ENCODE measurements at regions not wholly inside any gene's neighbourhood (a gene's known extent, or its start where the extent isn't known, plus 50 kb on each side); places are given as distances from the start of the nearest gene placed in this dataset.

- Histone ChIP-seq H3K36me3 (ENCODE audit: insufficient read depth, low read length) (no peaks in the 10 kb centered on the region), H3K4me3 (ENCODE audit: low read length in 2 of 2) (no peak overlapping the region), H3K4me1 (ENCODE audit: insufficient read depth, low read length) (no peaks in the 10 kb centered on the region), H3K27ac (ENCODE audit: low read depth, low read length) (no peak overlapping the region), H3K9me3 (ENCODE audit: control insufficient read depth in 1 of 2, low read length in 2 of 2) (no peaks in the 10 kb centered on the region), H3K27me3 (ENCODE audit: insufficient read depth, low read length) (no peaks in the 10 kb centered on the region)
- Mint-ChIP-seq H3K4me1 (no peaks in the 10 kb centered on the region), H3K27ac (no peak overlapping the region), H3K27me3 (no peaks in the 10 kb centered on the region), H3K9me3 (no peaks in the 10 kb centered on the region), H3K4me3 (no peak overlapping the region), H3K36me3 (no peaks in the 10 kb centered on the region)
- ChIA-PET POLR2A (ENCODE audit: partially characterized antibody) (no interaction called here), CTCF (ENCODE audit: partially characterized antibody) (interaction anchor here (0.7 to 1.8 kb wide), 5 partner anchors 9 to 481 kb away, joined by 3 to 6 read pairs (median 3); no protein-coding TSS in a partner anchor)
- DNase-seq: no peak
- intact Hi-C loops (cut with micrococcal nuclease): no loop called here
Measured at GRCh38 chrX:39150621-39151020, 349.4 kb downstream of the MID1IP1 start.

GRCh38 chrX:39152106-39152649 lies 350.9 kb downstream of the MID1IP1 start:
- CTCF ChIA-PET (ENCODE audit: partially characterized antibody): interaction anchor here (0.8 to 1.6 kb wide), 8 partner anchors 14 to 483 kb away, joined by 3 to 6 read pairs (median 3); no protein-coding TSS in a partner anchor
- Mint-ChIP-seq H3K36me3 (no peaks in the 10 kb centered on the region), H3K27me3 (no peaks in the 10 kb centered on the region), H3K27ac (no peak overlapping the region), H3K4me1 (no peaks in the 10 kb centered on the region), H3K9me3 (no peaks in the 10 kb centered on the region), H3K4me3 (no peak overlapping the region)
- peak in 1 of 5 donors; percentile 18 for DNase-seq
- Histone ChIP-seq H3K27ac (ENCODE audit: low read depth, low read length) (no peak overlapping the region), H3K9me3 (ENCODE audit: control insufficient read depth in 1 of 2, low read length in 2 of 2) (no peaks in the 10 kb centered on the region), H3K27me3 (ENCODE audit: insufficient read depth, low read length) (no peaks in the 10 kb centered on the region), H3K4me1 (ENCODE audit: insufficient read depth, low read length) (no peaks in the 10 kb centered on the region), H3K36me3 (ENCODE audit: insufficient read depth, low read length) (no peaks in the 10 kb centered on the region), H3K4me3 (ENCODE audit: low read length in 2 of 2) (no peak overlapping the region)
- intact Hi-C loops (cut with micrococcal nuclease): no loop called here
- POLR2A ChIA-PET (ENCODE audit: partially characterized antibody): no interaction called here

- CTCF ChIA-PET (ENCODE audit: partially characterized antibody): no interaction called here
- H3K4me1 ChIP-seq (ENCODE audit: insufficient read depth, low read length): no peaks in the 10 kb centered on the region
- H3K27me3 Mint-ChIP-seq: no peaks in the 10 kb centered on the region
- no peak overlapping the region for H3K4me3 Mint-ChIP-seq
- no peaks in the 10 kb centered on the region for H3K36me3 ChIP-seq (ENCODE audit: insufficient read depth, low read length)
- H3K36me3 Mint-ChIP-seq: no peaks in the 10 kb centered on the region
- H3K9me3 Mint-ChIP-seq: no peaks in the 10 kb centered on the region
- no peak overlapping the region for H3K4me3 ChIP-seq (ENCODE audit: low read length in 2 of 2)
- POLR2A ChIA-PET (ENCODE audit: partially characterized antibody): no interaction called here
- H3K9me3 ChIP-seq (ENCODE audit: control insufficient read depth in 1 of 2, low read length in 2 of 2): no peaks in the 10 kb centered on the region
- DNase-seq: no peak
- no peak overlapping the region for H3K27ac ChIP-seq (ENCODE audit: low read depth, low read length)
- no peaks in the 10 kb centered on the region for H3K27me3 ChIP-seq (ENCODE audit: insufficient read depth, low read length)
- no peak overlapping the region for H3K27ac Mint-ChIP-seq
- intact Hi-C loops (cut with micrococcal nuclease): no loop called here
- H3K4me1 Mint-ChIP-seq: no peaks in the 10 kb centered on the region
Measured at GRCh38 chrX:39156051-39156450, 354.8 kb downstream of the MID1IP1 start.

- Mint-ChIP-seq H3K4me1 (no peaks in the 10 kb centered on the region), H3K36me3 (no peaks in the 10 kb centered on the region), H3K4me3 (no peak overlapping the region), H3K27ac (no peak overlapping the region), H3K27me3 (no peaks in the 10 kb centered on the region), H3K9me3 (no peaks in the 10 kb centered on the region)
- intact Hi-C loops (cut with micrococcal nuclease): no loop called here
- no peaks in the 10 kb centered on the region for H3K4me1 ChIP-seq (ENCODE audit: insufficient read depth, low read length)
- ChIA-PET POLR2A (ENCODE audit: partially characterized antibody) (no interaction called here), CTCF (ENCODE audit: partially characterized antibody) (no interaction called here)
- no peak for DNase-seq
- no peak overlapping the region for H3K4me3 ChIP-seq (ENCODE audit: low read length in 2 of 2)
- no peaks in the 10 kb centered on the region for H3K9me3 ChIP-seq (ENCODE audit: control insufficient read depth in 1 of 2, low read length in 2 of 2)
- H3K36me3 ChIP-seq (ENCODE audit: insufficient read depth, low read length): no peaks in the 10 kb centered on the region
- no peak overlapping the region for H3K27ac ChIP-seq (ENCODE audit: low read depth, low read length)
- H3K27me3 ChIP-seq (ENCODE audit: insufficient read depth, low read length): no peaks in the 10 kb centered on the region
Measured at GRCh38 chrX:39157006-39157405, 355.7 kb downstream of the MID1IP1 start.

DNA sequence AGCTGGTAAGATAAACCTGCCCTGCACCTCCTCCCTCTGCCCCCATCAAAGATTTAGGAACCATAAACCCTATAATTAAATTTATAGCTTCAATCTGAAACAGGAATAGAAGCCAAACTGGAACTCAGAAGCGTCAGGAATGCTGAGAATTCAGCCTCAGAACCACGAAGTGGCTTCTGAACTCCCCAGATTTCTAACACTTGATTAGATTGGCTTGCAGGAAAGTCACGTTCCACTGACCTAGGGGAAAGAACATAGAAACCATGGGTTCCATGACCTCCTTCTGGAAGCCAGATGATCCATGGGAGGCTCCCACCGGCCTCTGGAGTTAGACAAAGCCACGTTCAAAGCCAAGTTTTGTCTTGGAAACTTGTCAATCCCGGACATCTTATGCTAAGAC lies 356.5 kb downstream of the MID1IP1 start:
- ChIA-PET POLR2A (ENCODE audit: partially characterized antibody) (no interaction called here), CTCF (ENCODE audit: partially characterized antibody) (no interaction called here)
- no peak overlapping the region for H3K4me3 Mint-ChIP-seq
- no peak overlapping the region for H3K27ac Mint-ChIP-seq
- no peak overlapping the region for H3K4me3 ChIP-seq (ENCODE audit: low read length in 2 of 2)
- no peaks in the 10 kb centered on the region for H3K9me3 Mint-ChIP-seq
- H3K4me1 Mint-ChIP-seq: peaks cover 0 to 5% (median 1%) of the 10 kb centered on the region in 4 donors
- H3K9me3 ChIP-seq (ENCODE audit: control insufficient read depth in 1 of 2, low read length in 2 of 2): no peaks in the 10 kb centered on the region
- H3K36me3 ChIP-seq (ENCODE audit: insufficient read depth, low read length): no peaks in the 10 kb centered on the region
- no peaks in the 10 kb centered on the region for H3K27me3 Mint-ChIP-seq
- H3K27me3 ChIP-seq (ENCODE audit: insufficient read depth, low read length): no peaks in the 10 kb centered on the region
- DNase-seq: no peak
- intact Hi-C loops (cut with micrococcal nuclease): no loop called here
- H3K4me1 ChIP-seq (ENCODE audit: insufficient read depth, low read length): no peaks in the 10 kb centered on the region
- H3K36me3 Mint-ChIP-seq: no peaks in the 10 kb centered on the region
- no peak overlapping the region for H3K27ac ChIP-seq (ENCODE audit: low read depth, low read length)

- Mint-ChIP-seq H3K27me3 (peaks cover 2 to 4% of the 10 kb centered on the region in 2 donors), H3K9me3 (peaks cover 0 to 2% (median 0%) of the 10 kb centered on the region in 8 donors), H3K27ac (peak overlapping the region in 1 of 7 donors; percentile 11), H3K4me3 (no peak overlapping the region), H3K36me3 (no peaks in the 10 kb centered on the region), H3K4me1 (peaks cover 2 to 10% (median 4%) of the 10 kb centered on the region in 4 donors)
- intact Hi-C loops (cut with micrococcal nuclease): no loop called here
- Histone ChIP-seq H3K27ac (ENCODE audit: low read depth, low read length) (no peak overlapping the region), H3K36me3 (ENCODE audit: insufficient read depth, low read length) (no peaks in the 10 kb centered on the region), H3K4me1 (ENCODE audit: insufficient read depth, low read length) (no peaks in the 10 kb centered on the region), H3K9me3 (ENCODE audit: control insufficient read depth in 1 of 2, low read length in 2 of 2) (no peaks in the 10 kb centered on the region), H3K27me3 (ENCODE audit: insufficient read depth, low read length) (no peaks in the 10 kb centered on the region), H3K4me3 (ENCODE audit: low read length in 2 of 2) (no peak overlapping the region)
- CTCF ChIA-PET (ENCODE audit: partially characterized antibody): interaction anchor here (0.9 to 1.4 kb wide), 2 partner anchors 8 to 9 kb away, joined by 3 read pairs; no protein-coding TSS in a partner anchor
- POLR2A ChIA-PET (ENCODE audit: partially characterized antibody): no interaction called here
- no peak for DNase-seq
Measured at GRCh38 chrX:39158801-39159657, 357.8 kb downstream of the MID1IP1 start.

DNA sequence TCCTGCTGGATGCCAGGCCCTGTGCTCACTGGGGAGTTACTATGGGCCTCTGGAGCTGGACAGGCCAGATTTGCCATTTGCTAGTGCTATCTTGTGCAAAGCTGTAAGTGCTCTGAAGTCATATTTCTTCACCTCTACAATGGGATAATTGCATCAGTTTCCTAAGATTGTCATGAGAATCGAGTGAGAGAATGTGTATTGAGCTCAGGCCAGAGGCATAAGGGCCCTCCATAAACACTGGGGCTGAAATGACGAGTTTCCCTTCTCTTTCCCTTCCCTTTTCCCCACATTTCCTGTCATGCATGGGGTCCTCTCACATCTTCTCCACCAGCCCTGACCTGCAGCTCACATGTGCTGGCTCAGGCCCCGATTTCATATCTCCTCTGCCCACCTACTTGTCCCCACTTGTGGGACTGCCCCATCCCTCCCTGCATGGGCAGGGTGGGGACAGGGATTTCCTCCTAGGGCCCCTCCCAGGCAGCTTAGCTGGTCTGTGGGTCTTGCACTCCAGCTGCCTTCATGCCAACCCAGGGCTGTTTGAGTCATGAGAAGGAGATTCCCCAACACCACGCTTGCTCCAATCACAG lies 358.8 kb downstream of the MID1IP1 start:
- no peak overlapping the region for H3K4me3 Mint-ChIP-seq
- no peak overlapping the region for H3K27ac ChIP-seq (ENCODE audit: low read depth, low read length)

More for the DNA sequence above, 358.8 kb downstream of the MID1IP1 start:
- Histone ChIP-seq H3K27me3 (ENCODE audit: insufficient read depth, low read length) (no peaks in the 10 kb centered on the region), H3K9me3 (ENCODE audit: control insufficient read depth in 1 of 2, low read length in 2 of 2) (no peaks in the 10 kb centered on the region), H3K4me3 (ENCODE audit: low read length in 2 of 2) (no peak overlapping the region), H3K4me1 (ENCODE audit: insufficient read depth, low read length) (no peaks in the 10 kb centered on the region), H3K36me3 (ENCODE audit: insufficient read depth, low read length) (no peaks in the 10 kb centered on the region)
- intact Hi-C loops (cut with micrococcal nuclease): no loop called here
- H3K27me3 Mint-ChIP-seq: peaks cover 2 to 4% of the 10 kb centered on the region in 2 donors
- H3K4me1 Mint-ChIP-seq: peaks cover 2 to 10% (median 4%) of the 10 kb centered on the region in 4 donors
- peaks cover 0 to 2% (median 0%) of the 10 kb centered on the region in 8 donors for H3K9me3 Mint-ChIP-seq
- no peaks in the 10 kb centered on the region for H3K36me3 Mint-ChIP-seq
- H3K27ac Mint-ChIP-seq: no peak overlapping the region
- POLR2A ChIA-PET (ENCODE audit: partially characterized antibody): no interaction called here
- DNase-seq: no peak
- CTCF ChIA-PET (ENCODE audit: partially characterized antibody): interaction anchor here (0.6 to 1.4 kb wide), 4 partner anchors 9 to 383 kb away, joined by 3 to 4 read pairs (median 3); no protein-coding TSS in a partner anchor

Measured in CD4-positive, alpha-beta memory T cell (primary cell).